SK-N-SH (cell line): ENCODE measurements at regions not wholly inside any gene's neighbourhood (a gene's known extent, or its start where the extent isn't known, plus 50 kb on each side); places are given as distances from the start of the nearest gene placed in this dataset.

Experiments
- CTCF ChIA-PET: fragments of 300-600, 350-600 bp; formaldehyde crosslinking; extraction: SDS; loops from one replicate; lab custom pipeline; 2021; lab: Yijun Ruan, JAX
- POLR2A ChIA-PET: fragments of 350-600 bp; sonication (Branson Sonifier 250); formaldehyde crosslinking; extraction: SDS; loops from one replicate; lab custom pipeline; 2020; ENCODE audit warnings: antibody characterized with exemption, inconsistent platforms; lab: Yijun Ruan, JAX
- DNase-seq: peaks from one replicate; pipeline ENCODE4 v3.0.0; 2012
- H2AFZ ChIP-seq: fragments of 200-600 bp; sonication (generic); 2 replicates; pipeline ENCODE4 v1.8.1; 2016; ENCODE audit warnings: antibody characterized with exemption, mild to moderate bottlenecking, low read depth
- H3F3A ChIP-seq: fragments of 200-600 bp; sonication (generic); replicated peaks from 2 replicates; pipeline ENCODE3; 2016; ENCODE audit warnings: antibody characterized with exemption, mild to moderate bottlenecking; ENCODE audit not compliant: insufficient read depth
- H3K27ac ChIP-seq, 2 experiments: fragments of 200-500 bp in 1 of 2; fragments of 200-600 bp in 1 of 2; sonication (Bioruptor generic) in 1 of 2; sonication (generic), shearing (Covaris generic) in 1 of 2; 2 replicates each; pipeline versions ENCODE4 v1.5.1 to v1.6.1; 2014 to 2016; ENCODE audit warnings: low read depth in 2 of 2, inconsistent platforms in 1 of 2, low read length in 1 of 2, mild to moderate bottlenecking in 1 of 2, mixed read lengths in 1 of 2
- H3K27me3 ChIP-seq: fragments of 200-600 bp; sonication (generic), shearing (Covaris generic); 2 replicates; pipeline ENCODE4 v1.6.1; 2016; ENCODE audit warnings: mixed run types; ENCODE audit not compliant: insufficient read depth
- H3K36me3 ChIP-seq, 2 experiments: fragments of 200-500 bp in 1 of 2; fragments of 200-600 bp in 1 of 2; sonication (Bioruptor generic) in 1 of 2; sonication (generic) in 1 of 2; replicated peaks in 1 of 2; 2 replicates each; pipeline versions ENCODE3 to v1.5.1; 2014 to 2016; ENCODE audit warnings: low read length in 1 of 2, mild to moderate bottlenecking in 1 of 2; ENCODE audit not compliant: insufficient read depth in 2 of 2, control insufficient read depth in 1 of 2
- H3K4me1 ChIP-seq, 2 experiments: fragments of 200-500 bp in 1 of 2; fragments of 200-600 bp in 1 of 2; sonication (Bioruptor generic) in 1 of 2; sonication (generic), shearing (Covaris generic) in 1 of 2; 2 replicates each; pipeline versions ENCODE4 v1.5.1 to v1.6.1; 2014 to 2016; ENCODE audit warnings: low read depth in 1 of 2, low read length in 1 of 2, mixed run types in 1 of 2; ENCODE audit not compliant: insufficient read depth in 2 of 2, control insufficient read depth in 1 of 2
- H3K4me2 ChIP-seq: fragments of 200-600 bp; sonication (generic), shearing (Covaris generic); 2 replicates; pipeline ENCODE4 v1.6.1; 2017; ENCODE audit warnings: mixed run types
- H3K4me3 ChIP-seq, 2 experiments: fragments of 200-500 bp in 1 of 2; fragments of 200-600 bp in 1 of 2; sonication (Bioruptor generic) in 1 of 2; sonication (generic), shearing (Covaris generic) in 1 of 2; 2 replicates each; pipeline versions ENCODE4 v1.5.1 to v1.8.1; 2014 to 2016; ENCODE audit warnings: low read depth in 2 of 2, inconsistent platforms in 1 of 2, low read length in 1 of 2, mild to moderate bottlenecking in 1 of 2, mixed read lengths in 1 of 2, moderate library complexity in 1 of 2
- H3K79me2 ChIP-seq: fragments of 200-600 bp; sonication (generic); 2 replicates; pipeline ENCODE4 v1.8.1; 2017; ENCODE audit warnings: mild to moderate bottlenecking; ENCODE audit not compliant: insufficient read depth
- H3K9ac ChIP-seq: fragments of 200-600 bp; sonication (generic); 2 replicates; pipeline ENCODE4 v1.6.1; 2017; ENCODE audit warnings: mixed run types
- H3K9me2 ChIP-seq: fragments of 200-600 bp; sonication (generic); 2 replicates; pipeline ENCODE4 v1.6.1; 2017; ENCODE audit warnings: mixed run types
- H3K9me3 ChIP-seq: fragments of 200-600 bp; sonication (generic); 2 replicates; pipeline ENCODE4 v1.6.1; 2017; ENCODE audit warnings: mixed run types, mild to moderate bottlenecking, moderate library complexity
- H4K20me1 ChIP-seq: fragments of 200-600 bp; sonication (generic); 2 replicates; pipeline ENCODE4 v1.6.1; 2017; ENCODE audit warnings: mild to moderate bottlenecking, mixed run types; ENCODE audit not compliant: insufficient read depth
- CHD2 ChIP-seq: fragments of 150-350 bp; IDR thresholded peaks from 2 replicates; pipeline ENCODE4 v1.6.1; 2018; ENCODE audit warnings: low read length; ENCODE audit not compliant: partially characterized antibody
- EP300 ChIP-seq, 2 experiments: IDR thresholded peaks; 2 replicates each; pipeline versions ENCODE4 v1.4.0 to v1.6.1; 2012; ENCODE audit warnings: borderline replicate concordance in 1 of 2, low read depth in 1 of 2, low read length in 1 of 2
- FOXM1 ChIP-seq: IDR thresholded peaks from 2 replicates; pipeline ENCODE4 v1.4.0; 2012; ENCODE audit warnings: low read depth, mild to moderate bottlenecking
- GABPA ChIP-seq: IDR thresholded peaks from 2 replicates; pipeline ENCODE4 v1.4.0; 2012; ENCODE audit warnings: low read depth, mild to moderate bottlenecking
- JUND ChIP-seq: IDR thresholded peaks from 2 replicates; pipeline ENCODE4 v1.4.0; 2012
- MXI1 ChIP-seq: IDR thresholded peaks from 2 replicates; pipeline ENCODE4 v1.6.1; 2012; ENCODE audit warnings: mild to moderate bottlenecking, low read depth, low read length, improper control_type of control experiment
- RAD21 ChIP-seq: IDR thresholded peaks from 2 replicates; pipeline ENCODE4 v1.6.1; 2012; ENCODE audit warnings: mild to moderate bottlenecking, low read length
- RXRA ChIP-seq: IDR thresholded peaks from 2 replicates; pipeline ENCODE4 v1.4.0; 2012; ENCODE audit warnings: low read depth, mild to moderate bottlenecking, borderline replicate concordance
- SMC3 ChIP-seq: IDR thresholded peaks from 2 replicates; pipeline ENCODE4 v1.6.1; 2012; ENCODE audit warnings: low read depth, low read length, improper control_type of control experiment
- TCF12 ChIP-seq: IDR thresholded peaks from 2 replicates; pipeline ENCODE4 v1.4.0; 2012
- TEAD4 ChIP-seq: IDR thresholded peaks from 2 replicates; pipeline ENCODE4 v1.4.0; 2012; ENCODE audit warnings: mild to moderate bottlenecking, borderline replicate concordance; ENCODE audit not compliant: insufficient read depth
- YY1 ChIP-seq: IDR thresholded peaks from 2 replicates; pipeline ENCODE4 v1.4.0; 2012; ENCODE audit warnings: low read depth, mild to moderate bottlenecking
- WGBS: methylation state at CpG from one replicate; pipeline ENCODE4 v1.1.6; 2017; ENCODE audit warnings: low lambda C conversion rate; 5-methylcytosine and 5-hydroxymethylcytosine counted together
- TF ChIP-seq, protein P1 (sequence below): IDR thresholded peaks from 2 replicates; pipeline ENCODE4 v1.6.1; 2012; ENCODE audit warnings: mild to moderate bottlenecking, low read depth, low read length, moderate library complexity
- TF ChIP-seq, protein P2 (sequence below): fragments of 150-350 bp; IDR thresholded peaks from 2 replicates; pipeline ENCODE4 v1.6.1; 2016; ENCODE audit warnings: mild to moderate bottlenecking, low read depth, low read length
- TF ChIP-seq, protein P3 (sequence below): IDR thresholded peaks from 2 replicates; pipeline ENCODE4 v1.4.0; 2012; ENCODE audit warnings: low read depth, borderline replicate concordance
- TF ChIP-seq, protein P4 (sequence below): IDR thresholded peaks from 2 replicates; pipeline ENCODE4; 2012
- TF ChIP-seq, protein P5 (sequence below): fragments of 150-350 bp; IDR thresholded peaks from 2 replicates; pipeline ENCODE4 v1.6.1; 2017; ENCODE audit warnings: antibody characterized with exemption, low read length, low read depth, borderline replicate concordance

DNA sequence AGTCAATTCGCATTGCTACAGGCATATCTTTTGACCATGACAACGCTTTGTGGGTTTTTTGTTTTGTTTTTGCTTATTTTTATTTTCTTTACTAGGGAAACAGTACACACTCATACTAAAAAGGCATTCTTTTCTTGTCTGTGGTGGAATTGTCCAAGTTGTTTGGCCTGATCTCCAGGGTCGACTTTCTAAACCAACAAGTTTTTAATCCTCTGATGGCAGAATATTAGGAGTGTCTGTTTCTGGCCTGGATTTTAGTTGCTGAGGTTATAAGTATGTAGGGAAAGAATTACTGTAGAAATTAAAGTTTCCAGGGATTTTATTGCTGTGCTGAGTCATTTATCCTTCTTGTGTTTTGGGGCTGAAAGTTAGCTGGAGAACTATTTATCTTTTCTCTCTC lies 218.5 kb downstream of the TAF11L14 start:
- Histone ChIP-seq H3K79me2 (no peaks in the 10 kb centered on the region), H3K36me3 (no peaks in the 10 kb centered on the region), H3K9me3 (no peaks in the 10 kb centered on the region; the same call in 1 of the 2 replicates), H3K9ac (no peak overlapping the region), H3K27ac (no peak overlapping the region), H3K4me1 (no peaks in the 10 kb centered on the region; a peak in 1 of 4 replicates), H3K27me3 (no peaks in the 10 kb centered on the region), H4K20me1 (no peaks in the 10 kb centered on the region), H3F3A (no peaks in the 10 kb centered on the region), H3K9me2 (no peaks in the 10 kb centered on the region), H3K4me3 (no peak overlapping the region), H3K4me2 (no peak overlapping the region), H2AFZ (no peak overlapping the region)
- no peak for DNase-seq
- TF ChIP-seq, protein P1, sequence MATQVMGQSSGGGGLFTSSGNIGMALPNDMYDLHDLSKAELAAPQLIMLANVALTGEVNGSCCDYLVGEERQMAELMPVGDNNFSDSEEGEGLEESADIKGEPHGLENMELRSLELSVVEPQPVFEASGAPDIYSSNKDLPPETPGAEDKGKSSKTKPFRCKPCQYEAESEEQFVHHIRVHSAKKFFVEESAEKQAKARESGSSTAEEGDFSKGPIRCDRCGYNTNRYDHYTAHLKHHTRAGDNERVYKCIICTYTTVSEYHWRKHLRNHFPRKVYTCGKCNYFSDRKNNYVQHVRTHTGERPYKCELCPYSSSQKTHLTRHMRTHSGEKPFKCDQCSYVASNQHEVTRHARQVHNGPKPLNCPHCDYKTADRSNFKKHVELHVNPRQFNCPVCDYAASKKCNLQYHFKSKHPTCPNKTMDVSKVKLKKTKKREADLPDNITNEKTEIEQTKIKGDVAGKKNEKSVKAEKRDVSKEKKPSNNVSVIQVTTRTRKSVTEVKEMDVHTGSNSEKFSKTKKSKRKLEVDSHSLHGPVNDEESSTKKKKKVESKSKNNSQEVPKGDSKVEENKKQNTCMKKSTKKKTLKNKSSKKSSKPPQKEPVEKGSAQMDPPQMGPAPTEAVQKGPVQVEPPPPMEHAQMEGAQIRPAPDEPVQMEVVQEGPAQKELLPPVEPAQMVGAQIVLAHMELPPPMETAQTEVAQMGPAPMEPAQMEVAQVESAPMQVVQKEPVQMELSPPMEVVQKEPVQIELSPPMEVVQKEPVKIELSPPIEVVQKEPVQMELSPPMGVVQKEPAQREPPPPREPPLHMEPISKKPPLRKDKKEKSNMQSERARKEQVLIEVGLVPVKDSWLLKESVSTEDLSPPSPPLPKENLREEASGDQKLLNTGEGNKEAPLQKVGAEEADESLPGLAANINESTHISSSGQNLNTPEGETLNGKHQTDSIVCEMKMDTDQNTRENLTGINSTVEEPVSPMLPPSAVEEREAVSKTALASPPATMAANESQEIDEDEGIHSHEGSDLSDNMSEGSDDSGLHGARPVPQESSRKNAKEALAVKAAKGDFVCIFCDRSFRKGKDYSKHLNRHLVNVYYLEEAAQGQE, result no peak
- TF ChIP-seq RAD21 (no peak), EP300 (IDR thresholded peaks at IDR 0.05; ENCODE audit: borderline replicate concordance in 1 of 2, low read depth in 1 of 2, low read length in 1 of 2) (no peak)
- POLR2A ChIA-PET, result no interaction called here
- 5% methylated on average over 3 of the region's 3 CpGs for whole genome bisulfite sequencing
- CTCF ChIA-PET, result no interaction called here

DNA sequence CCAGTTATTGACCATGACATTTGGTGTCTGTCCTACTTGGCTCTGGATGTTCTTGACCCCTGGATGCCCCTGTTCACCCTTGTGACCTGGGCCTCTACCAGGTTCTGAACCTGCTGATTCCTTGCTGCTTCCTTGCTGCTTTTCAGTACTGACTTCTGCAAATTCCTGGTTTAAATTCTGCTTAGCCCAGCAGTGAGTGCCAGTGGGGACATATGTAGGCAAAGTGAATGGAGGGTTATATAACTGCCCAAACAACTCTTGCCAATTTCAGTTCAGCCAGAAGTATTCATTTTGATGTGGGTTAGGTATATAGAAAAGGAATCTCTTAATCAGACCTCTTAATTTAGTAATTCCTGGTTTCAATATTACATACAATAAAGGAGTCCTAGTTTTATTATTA lies 220.6 kb downstream of the TAF11L14 start:
- DNase-seq, result no peak
- H3K27me3 ChIP-seq, result no peaks in the 10 kb centered on the region
- H3K4me3 ChIP-seq, result no peak overlapping the region
- no peaks in the 10 kb centered on the region; the same call in 1 of the 2 replicates for H3K9me3 ChIP-seq
- ChIA-PET CTCF (no interaction called here), POLR2A (no interaction called here)
- no peaks in the 10 kb centered on the region; a peak in 1 of 4 replicates for H3K4me1 ChIP-seq
- H3K9ac ChIP-seq, result no peak overlapping the region
- H4K20me1 ChIP-seq, result no peaks in the 10 kb centered on the region
- H2AFZ ChIP-seq, result no peak overlapping the region
- H3K9me2 ChIP-seq, result no peaks in the 10 kb centered on the region
- H3K36me3 ChIP-seq, result no peaks in the 10 kb centered on the region
- no peaks in the 10 kb centered on the region for H3K79me2 ChIP-seq
- no peak overlapping the region for H3K4me2 ChIP-seq
- H3F3A ChIP-seq, result no peaks in the 10 kb centered on the region
- H3K27ac ChIP-seq, result no peak overlapping the region
- TF ChIP-seq TEAD4 (no peak), MXI1 (no peak), CHD2 (no peak), TCF12 (no peak), JUND (no peak), GABPA (no peak), YY1 (no peak), SMC3 (no peak), RXRA (no peak), RAD21 (no peak), FOXM1 (no peak)
- TF ChIP-seq, protein P1, result no peak
- TF ChIP-seq, protein P2, sequence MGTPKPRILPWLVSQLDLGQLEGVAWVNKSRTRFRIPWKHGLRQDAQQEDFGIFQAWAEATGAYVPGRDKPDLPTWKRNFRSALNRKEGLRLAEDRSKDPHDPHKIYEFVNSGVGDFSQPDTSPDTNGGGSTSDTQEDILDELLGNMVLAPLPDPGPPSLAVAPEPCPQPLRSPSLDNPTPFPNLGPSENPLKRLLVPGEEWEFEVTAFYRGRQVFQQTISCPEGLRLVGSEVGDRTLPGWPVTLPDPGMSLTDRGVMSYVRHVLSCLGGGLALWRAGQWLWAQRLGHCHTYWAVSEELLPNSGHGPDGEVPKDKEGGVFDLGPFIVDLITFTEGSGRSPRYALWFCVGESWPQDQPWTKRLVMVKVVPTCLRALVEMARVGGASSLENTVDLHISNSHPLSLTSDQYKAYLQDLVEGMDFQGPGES, result no peak
- TF ChIP-seq, protein P3, sequence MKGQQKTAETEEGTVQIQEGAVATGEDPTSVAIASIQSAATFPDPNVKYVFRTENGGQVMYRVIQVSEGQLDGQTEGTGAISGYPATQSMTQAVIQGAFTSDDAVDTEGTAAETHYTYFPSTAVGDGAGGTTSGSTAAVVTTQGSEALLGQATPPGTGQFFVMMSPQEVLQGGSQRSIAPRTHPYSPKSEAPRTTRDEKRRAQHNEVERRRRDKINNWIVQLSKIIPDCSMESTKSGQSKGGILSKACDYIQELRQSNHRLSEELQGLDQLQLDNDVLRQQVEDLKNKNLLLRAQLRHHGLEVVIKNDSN, result no peak
- TF ChIP-seq, protein P4, sequence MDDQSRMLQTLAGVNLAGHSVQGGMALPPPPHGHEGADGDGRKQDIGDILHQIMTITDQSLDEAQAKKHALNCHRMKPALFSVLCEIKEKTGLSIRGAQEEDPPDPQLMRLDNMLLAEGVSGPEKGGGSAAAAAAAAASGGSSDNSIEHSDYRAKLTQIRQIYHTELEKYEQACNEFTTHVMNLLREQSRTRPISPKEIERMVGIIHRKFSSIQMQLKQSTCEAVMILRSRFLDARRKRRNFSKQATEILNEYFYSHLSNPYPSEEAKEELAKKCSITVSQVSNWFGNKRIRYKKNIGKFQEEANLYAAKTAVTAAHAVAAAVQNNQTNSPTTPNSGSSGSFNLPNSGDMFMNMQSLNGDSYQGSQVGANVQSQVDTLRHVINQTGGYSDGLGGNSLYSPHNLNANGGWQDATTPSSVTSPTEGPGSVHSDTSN, result no peak
- TF ChIP-seq, protein P5, sequence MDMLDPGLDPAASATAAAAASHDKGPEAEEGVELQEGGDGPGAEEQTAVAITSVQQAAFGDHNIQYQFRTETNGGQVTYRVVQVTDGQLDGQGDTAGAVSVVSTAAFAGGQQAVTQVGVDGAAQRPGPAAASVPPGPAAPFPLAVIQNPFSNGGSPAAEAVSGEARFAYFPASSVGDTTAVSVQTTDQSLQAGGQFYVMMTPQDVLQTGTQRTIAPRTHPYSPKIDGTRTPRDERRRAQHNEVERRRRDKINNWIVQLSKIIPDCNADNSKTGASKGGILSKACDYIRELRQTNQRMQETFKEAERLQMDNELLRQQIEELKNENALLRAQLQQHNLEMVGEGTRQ, result no peak
